Fibroblast of pulmonary artery (primary cell): ENCODE measurements at regions not wholly inside any gene's neighbourhood (a gene's known extent, or its start where the extent isn't known, plus 50 kb on each side); places are given as distances from the start of the nearest gene placed in this dataset.
A peak's percentile ranks its signal among the peaks of the same experiment; 100 is the strongest.

ENCODE experiments used
- DNase-seq: peaks from one replicate; pipeline ENCODE4 v3.0.0-alpha.2; 2010; ENCODE audit warnings: low read depth
- H3K4me3 ChIP-seq: replicated peaks from 2 replicates; pipeline ENCODE4 v1.5.1; 2011; ENCODE audit warnings: low read depth, mild to moderate bottlenecking, control low read depth, low read length, moderate library complexity
- CTCF ChIP-seq: IDR thresholded peaks from 2 replicates; pipeline ENCODE4 v1.5.1; 2011; ENCODE audit warnings: mild to moderate bottlenecking, control low read depth, low read length, inconsistent platforms; ENCODE audit errors: missing control alignments

GRCh38 chr11:92138296-92138695 is 86.3 kb upstream of the FAT3 start:
- H3K4me3 ChIP-seq = no peak overlapping the region
- DNase-seq = no peak
- TF ChIP-seq CTCF = no peak

GRCh38 chr11:92137747-92138146 is 86.9 kb upstream of the FAT3 start:
- DNase-seq = no peak
- TF ChIP-seq CTCF = no peak
- H3K4me3 ChIP-seq = no peak overlapping the region

GRCh38 chr11:92136797-92137196 is 87.8 kb upstream of the FAT3 start:
- H3K4me3 ChIP-seq = no peak overlapping the region
- no peak for DNase-seq
- TF ChIP-seq CTCF = peak; percentile 11

- TF ChIP-seq CTCF = no peak
- no peak overlapping the region for H3K4me3 ChIP-seq
- peak; percentile 72 for DNase-seq
Observed at GRCh38 chr11:92131289-92131865, 93.2 kb upstream of the FAT3 start.

GRCh38 chr11:92130421-92130831 is 94.2 kb upstream of the FAT3 start:
- TF ChIP-seq CTCF = no peak
- DNase-seq = peak; percentile 60
- no peak overlapping the region for H3K4me3 ChIP-seq

- no peak for TF ChIP-seq CTCF
- DNase-seq = no peak
- no peak overlapping the region for H3K4me3 ChIP-seq
Observed at GRCh38 chr11:92129811-92130210, 94.8 kb upstream of the FAT3 start.

GRCh38 chr11:92128026-92128425 is 96.6 kb upstream of the FAT3 start:
- TF ChIP-seq CTCF = no peak
- no peak overlapping the region for H3K4me3 ChIP-seq
- DNase-seq = no peak
